ENCODE measurements at regions not wholly inside any gene's neighbourhood (a gene's known extent, or its start where the extent isn't known, plus 50 kb on each side); places are given as distances from the start of the nearest gene placed in this dataset.
"Not testable (repeated sequence)": the region's sequence is repeated elsewhere in the genome, so short reads cannot be mapped to it uniquely, and the experiment has no call there.

DNA sequence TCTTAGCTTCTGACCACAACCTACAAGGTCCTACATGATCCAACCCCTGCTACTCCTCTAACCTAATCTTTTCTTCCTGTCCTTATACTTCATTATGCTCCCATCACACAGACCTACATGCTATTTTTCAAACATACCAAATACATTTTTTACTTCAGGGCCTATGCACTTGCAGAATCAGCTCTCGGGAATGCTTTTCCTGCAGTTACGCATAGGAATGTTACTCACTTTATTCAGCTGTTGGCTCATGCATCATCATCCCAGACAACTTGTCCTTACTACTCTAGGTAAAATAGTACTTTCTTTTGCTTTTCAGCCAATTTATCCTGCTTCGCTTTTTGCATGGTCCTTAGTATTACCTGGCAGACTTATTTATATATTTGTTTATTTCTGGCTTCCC lies 105.6 kb downstream of the OXSM start:
- no peak for DNase-seq (ENCODE audit: low spot score)

DNA sequence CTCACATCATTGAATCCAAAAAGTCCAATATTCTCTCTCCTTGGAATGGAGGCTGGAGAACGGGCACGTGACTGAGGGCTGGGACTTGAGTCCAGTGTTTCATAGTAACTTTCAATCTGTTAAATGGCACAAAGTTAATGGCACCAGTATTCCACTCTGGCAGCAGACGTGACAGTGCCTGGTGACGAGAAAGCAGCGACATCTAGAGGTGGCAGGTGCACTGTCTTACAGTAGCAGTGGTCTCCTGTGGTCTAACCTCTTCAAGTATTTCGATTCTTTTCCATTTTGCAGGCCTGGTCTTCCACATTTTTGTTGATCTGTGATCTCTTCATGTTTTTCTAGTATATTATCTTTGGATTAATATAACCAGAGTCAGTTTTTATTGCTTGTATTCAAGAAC lies 107.1 kb downstream of the OXSM start:
- no peak for DNase-seq (ENCODE audit: low spot score)

DNA sequence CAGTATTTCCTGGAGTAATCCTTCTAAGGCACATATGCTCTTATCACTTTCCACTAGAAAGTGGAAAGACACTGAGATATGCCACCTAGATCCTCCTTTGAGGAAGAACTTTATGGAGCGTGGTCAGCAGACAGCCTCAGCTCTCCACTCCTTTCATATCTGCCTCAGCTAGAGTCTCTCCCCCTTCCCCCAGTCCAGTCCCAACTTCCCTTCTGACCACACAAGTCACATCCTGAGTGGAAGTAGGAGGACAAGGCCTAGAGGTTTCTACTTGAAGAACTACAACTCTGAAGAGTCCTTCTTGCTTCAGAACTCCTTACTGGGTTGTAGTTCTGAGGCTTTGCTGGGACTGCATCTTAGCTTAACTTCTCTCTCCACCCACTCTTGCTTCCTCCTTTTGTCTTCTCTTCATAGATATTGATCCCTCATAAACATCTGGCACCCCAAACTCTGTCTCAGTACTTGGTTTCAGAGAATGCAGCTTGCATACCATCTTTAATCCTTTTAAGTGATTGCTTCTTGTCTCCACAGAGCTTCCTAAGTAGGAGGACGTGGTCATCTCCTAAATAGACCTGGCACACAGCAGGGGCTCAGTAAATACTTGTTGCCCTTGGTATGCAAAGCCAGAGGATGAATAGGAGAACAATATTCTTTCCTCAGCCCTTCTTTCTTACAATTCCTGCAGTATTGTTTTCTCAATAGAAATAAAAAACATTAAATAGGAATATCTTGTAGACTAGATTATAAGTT lies 109.6 kb downstream of the OXSM start:
- DNase-seq (ENCODE audit: low spot score), result no peak

DNA sequence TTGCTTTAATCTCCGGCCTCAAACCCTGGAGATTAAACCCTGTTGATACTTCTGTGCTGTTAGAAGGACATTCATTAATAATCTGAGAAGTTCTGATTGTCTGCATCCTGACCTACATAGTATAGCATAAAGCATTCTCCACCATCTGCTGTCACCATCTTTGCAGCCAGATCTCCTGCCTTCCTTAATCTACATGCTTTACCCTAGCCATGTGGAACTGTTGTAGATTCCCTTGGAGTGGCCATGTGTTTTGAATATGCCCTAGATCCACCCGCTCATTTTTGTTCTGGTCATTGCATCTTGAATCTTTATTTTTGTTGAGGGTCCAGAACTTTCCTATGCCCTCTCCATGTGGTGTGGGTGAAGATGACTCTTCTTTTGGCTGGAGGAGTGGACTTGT lies 110.3 kb downstream of the OXSM start:
- no peak for DNase-seq (ENCODE audit: low spot score)

DNA sequence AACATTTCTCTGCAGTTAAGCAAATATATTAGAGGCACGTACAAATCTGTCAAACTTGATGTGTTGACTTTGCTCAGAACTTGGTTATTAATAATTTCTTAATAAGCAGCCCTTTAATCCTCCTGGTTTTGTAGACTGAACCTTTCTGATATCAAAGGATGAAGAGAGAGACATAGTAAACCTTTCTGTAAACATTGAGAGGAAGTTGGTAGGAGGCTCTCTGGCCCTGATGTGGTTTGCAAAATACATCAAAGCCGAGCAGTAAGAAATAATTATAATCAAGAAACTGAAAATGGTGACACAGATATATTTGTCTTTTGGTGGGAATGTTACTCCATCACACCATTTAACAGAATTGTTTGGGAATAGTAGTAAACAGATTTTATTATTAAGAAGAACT lies 111.9 kb downstream of the OXSM start:
- no peak for DNase-seq (ENCODE audit: low spot score)

DNA sequence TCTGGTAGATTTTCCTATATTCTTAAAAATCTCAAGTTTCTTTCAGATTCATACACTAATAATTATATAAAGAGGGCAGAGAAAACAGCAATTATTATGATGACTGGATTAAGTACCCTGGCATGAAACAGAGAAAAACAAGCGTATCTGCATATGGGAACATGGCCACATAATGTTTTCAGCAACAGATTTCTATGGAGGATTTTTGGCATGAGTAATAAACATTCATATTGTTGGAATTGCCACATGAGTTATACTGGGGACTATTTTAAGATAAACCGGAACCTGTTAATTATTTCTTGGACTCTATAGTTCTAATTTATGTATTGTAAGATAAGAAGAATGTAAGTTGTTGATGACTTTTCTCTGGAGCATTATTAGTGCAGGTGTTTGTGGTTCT lies 112.7 kb downstream of the OXSM start:
- DNase-seq (ENCODE audit: low spot score), result no peak

DNA sequence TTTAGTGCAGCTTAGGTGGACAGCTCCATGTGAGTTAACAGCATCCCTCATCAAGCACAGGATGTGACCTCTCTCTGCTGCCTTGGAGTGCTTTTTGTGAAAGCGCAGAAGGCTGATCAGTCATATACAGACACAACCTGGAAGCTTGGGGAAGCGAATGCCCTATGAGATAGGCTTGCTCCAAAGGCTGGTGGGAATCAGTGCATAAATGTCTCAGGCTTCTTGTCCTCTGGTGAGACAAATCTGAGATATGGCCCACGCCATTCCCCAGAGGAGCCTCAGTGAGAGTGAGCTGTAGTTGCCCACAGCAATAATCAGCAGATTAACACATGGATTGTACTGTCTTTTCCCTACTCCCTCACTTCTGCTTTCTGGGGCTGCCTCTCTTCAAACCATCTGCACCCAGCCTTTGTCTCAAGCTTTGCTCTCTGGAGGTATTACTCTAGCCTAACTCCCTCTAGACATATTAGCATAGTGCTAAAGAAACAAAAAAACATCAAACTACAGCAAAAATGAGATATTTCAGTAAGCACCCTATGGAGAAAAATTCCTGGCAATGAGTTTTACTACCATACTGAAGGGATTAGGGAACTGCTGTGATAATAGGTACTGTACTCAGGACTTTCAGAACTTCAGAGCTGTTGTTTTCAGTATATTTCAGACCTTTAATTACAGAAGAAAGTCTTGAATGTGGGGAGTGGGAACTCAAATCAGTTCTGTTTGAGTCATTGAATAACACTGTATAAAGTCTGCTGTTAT lies 113.7 kb downstream of the OXSM start:
- no peak for DNase-seq (ENCODE audit: low spot score)

DNA sequence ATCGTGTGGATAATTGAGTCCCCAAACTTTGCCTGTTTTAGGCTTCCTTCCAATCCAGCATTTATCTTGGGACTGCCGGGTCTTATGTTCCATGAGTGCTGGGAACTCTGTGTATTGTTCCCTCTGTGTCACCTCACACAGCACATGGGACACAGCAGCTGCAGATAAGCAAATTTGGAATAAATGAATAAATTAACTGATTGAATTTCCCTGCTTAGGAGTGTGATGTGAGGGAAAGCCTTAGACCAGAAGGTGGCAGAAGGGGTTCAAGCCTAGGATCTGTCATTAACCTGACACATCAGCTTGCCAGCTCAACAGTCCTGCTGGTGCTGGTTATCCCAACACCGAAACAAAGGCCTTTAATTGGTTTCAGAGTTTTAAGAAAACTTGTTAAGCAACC lies 114.3 kb downstream of the OXSM start:
- DNase-seq (ENCODE audit: low spot score), result no peak

DNA sequence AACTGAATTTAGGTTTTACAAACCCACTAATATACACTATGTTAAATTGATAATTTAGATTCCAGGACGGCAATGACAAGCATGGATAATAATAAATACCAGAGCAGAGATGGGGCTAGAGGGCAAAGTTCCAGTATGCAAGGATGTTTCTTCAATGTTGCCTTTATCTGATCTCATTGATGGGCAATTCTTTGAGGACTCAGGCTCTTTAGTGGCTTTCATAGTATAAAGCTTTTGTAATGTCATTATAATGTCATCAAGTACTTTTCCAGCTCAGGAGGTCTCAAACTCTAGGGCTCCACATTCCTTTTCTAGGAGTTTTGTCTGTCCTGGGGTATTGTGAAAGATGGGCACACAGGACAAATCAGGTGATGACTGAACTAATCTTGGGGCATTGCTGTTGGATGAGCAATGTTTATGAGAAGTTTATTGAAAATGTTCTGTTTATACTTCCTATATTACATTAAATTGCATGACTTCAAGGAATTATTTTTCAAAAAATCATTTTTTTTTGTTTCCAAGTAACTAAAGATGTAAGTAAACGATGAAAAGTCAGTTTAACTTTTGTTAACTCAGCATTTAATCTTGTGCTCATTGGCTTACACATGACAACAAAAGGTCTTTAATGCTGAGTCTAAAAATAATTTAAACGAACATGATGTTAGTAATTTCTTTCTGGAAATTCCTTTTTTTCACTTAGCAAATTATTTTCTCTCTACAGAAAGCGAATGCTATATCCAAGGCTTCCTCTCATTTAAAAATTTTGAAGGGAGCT lies 116.4 kb downstream of the OXSM start:
- no peak for DNase-seq (ENCODE audit: low spot score)

DNA sequence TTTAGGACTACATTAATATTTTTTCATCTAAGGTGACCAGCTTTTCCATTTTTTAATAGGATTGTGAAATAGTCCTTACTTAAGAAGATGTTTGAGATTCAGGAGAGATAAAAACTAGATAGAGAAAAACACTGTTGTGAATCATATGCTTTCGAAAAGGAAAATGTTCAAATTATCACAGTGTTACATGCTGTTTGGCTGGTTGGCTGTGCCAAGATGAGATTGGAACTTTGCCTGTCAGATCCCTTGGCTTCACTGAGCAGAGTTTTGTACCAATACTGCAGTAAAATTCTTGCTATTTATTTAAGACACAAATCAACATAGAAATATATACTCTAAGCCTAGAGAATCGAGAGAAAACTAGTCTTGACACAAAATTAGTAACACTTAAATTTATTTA lies 117.2 kb downstream of the OXSM start:
- no peak for DNase-seq (ENCODE audit: low spot score)

DNA sequence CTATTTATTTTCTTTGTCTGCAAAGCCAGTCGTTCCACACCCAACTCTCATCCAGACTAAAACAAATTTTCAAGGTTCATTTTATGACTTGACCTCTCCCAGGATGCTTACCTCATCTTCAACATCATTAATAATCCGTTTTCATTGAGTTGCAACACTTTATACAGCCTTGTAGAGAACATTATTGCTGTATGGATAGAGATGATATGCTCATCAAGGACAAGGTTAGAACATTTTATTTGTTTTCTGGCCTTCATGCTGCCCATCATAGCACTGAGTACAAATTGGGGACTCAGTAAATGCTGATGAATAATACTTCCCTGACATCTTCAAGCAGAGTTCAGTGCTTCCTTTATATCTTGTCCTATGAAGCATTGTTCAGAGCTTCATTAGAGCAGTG lies 120.2 kb downstream of the OXSM start:
- DNase-seq (ENCODE audit: low spot score), result no peak

DNA sequence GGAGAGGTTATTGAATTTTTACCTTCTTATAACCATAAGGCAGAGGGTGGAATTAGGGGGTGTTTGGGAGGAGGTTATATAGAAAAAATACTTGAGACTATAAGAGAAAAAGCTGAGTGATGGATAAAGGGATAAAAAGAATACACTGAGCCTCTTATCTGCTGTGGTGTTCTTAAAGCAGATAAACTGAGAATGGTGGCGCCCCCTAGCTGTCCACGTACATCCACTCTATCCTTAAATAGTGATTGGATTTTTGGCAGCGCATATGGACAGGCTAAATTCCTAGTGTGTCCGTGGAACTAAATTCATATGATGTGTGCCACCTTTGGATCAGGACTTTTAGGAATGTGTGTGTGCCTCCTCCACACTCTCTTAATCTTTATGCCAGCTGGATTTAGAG lies 121.1 kb downstream of the OXSM start:
- DNase-seq (ENCODE audit: low spot score), result no peak

DNA sequence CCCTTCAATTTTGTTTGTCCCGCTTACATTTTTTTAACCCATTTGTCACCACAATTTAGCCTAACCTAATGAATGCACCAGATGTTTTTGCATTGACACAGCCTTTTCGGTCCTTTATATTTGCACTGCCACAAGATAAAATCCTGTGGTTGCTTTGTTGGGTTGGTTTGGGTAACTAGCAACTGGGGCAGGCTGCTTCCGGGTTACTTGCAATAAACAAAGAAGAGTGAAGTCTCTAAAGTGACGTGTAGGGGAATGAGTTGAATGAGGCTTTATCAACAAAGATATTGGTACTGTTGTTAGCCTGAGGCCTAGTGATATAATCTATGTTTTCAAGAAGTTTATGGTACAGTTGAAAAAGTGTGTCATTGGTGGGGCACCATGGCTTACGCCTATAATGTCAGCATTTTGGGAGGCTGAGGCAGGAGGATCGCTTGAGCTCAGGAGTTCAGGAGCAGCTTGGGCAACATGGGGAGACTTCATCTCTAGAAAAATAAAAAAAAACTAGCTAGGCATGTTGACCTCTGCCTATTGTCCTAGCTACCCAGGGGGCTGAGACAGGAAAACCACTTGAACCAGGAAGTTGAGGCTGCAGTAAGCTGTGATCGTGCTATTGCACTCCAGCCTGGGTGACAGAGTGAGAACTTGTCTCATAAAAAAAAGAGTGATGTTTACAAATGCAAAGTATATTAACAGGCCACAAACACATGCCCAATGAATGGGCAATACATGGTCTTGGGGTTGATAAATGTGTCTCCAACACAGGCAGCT lies 121.8 kb downstream of the OXSM start:
- DNase-seq (ENCODE audit: low spot score), result no peak

DNA sequence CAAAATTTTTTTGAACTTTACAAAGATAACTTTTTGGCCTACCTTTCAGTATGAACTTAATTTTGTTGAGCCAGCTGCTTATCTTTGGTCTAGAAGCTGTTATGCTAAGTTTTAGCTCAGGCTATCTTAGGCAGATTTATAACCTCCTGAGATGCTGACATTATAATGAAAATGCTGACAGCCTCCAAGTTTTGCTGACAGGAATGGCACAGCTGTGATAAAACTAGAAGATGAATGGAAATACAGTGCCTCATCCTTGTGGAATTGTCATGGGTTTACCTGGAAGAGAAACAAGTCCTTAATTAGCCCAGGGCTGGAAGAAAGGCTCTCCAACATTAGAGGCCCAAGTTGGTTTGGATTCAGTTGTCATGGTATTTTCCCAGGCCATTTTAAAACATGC lies 123.3 kb downstream of the OXSM start:
- DNase-seq (ENCODE audit: low spot score), result no peak

DNA sequence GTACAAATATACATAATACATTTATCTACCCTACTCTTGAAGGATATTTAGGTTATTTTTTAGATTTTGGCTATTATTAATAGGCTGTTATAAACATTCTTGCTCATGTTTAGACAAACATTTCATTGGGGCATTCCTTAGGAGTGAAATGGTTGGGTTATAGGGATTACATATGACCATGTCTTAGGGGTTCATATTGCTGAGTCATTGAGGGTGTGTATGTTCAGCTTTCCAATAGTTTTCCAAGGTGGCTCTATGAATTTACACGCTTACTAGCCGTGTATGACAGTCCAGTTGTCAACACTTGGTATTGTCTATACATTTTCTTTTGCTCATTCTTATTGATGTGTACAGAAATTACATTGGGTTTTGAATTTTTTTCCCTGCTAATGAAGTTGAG lies 125.8 kb downstream of the OXSM start:
- no peak for DNase-seq (ENCODE audit: low spot score)

DNA sequence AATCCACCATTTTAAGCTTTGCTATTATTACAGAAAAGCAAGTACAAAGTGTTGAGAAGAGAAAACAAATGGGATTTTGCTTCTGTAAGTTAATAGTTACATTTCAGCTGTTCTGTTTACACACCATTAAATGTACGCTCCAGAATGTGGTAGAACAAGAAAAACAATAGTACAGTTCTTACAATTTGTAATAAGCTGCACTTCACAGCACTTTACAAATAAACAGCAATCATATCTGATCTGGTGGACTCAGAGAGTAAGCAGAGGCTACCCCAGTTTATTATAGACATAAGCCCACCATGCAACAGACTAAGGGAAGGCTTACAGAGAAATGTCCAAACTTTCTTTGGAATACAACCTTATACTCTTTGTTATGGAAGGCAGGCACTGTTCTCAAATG lies 126.4 kb downstream of the OXSM start:
- no peak for DNase-seq (ENCODE audit: low spot score)

DNA sequence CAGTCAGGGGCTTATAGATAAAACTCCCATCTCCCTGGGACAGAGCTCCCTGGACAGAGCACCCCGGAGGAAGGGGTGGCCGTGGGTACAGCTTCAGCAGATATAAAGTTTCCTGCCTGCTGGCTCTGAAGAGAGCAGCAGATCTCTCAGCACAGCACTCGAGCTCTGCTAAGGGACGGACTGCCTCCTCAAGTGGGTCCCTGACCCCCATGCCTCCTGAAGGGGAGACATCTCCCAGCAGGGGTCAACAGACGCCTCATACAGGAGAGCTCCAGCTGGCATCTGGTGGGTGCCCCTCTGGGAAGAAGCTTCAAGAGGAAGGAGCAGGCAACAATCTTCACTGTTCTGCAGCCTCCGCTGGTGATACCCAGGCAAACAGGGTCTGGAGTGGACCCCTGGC lies 142.1 kb downstream of the OXSM start:
- DNase-seq (ENCODE audit: low spot score), result not testable (repeated sequence)

DNA sequence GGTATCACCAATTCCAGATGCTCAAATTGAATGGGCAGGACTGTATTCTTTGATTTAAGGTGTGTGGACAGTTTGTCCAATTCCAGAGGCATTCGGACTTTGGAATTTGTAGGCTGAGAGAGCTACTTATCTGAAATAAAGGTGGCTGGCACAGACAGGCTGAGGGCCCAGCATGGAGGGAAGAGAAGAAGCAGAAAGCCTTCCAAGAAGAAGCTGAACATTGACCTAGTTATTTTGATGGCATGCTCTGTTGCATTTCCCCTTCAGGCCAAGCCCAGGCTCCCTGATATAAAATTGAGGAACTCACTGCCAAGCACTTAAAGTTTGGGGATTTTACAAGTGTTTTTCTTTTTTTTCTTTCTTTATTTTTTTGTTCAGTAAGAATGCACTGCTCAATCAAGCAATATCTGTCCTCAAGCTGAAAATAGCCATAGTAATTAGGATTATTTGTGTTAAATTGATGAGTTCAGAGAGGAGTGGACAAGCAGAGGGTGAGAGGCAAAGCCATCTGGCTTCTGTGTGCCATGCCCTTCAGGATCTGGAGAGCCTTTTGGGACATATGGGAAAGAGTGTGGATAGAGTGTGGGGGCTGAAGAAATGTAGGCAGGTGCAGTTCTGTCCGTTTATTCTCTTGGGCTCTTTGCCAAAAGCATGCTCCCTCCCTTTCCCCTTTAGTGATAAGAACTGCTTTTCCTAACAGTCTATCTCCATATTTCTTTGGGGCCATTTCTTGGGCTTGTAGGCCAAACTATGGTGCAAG lies 148.9 kb downstream of the OXSM start:
- no peak for DNase-seq (ENCODE audit: low spot score)

DNA sequence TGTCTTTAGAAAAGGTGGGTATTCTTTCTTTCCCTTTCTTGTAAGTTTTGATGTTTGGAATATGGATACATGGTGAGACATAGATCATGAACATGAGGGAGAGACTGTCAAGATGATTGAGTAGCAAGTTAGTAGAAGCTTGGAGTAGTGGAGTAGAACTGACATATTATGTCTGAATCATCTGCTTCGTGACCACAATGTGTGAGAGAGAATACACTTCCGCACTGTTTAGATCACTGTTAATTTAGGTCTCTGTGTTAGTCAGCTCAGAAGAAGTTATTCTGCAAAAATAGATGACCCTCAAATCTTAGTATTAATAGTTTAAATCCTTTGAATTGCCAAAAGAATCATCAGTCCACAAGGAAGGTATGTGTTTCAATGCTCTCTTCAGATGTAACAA lies 151.0 kb downstream of the OXSM start:
- DNase-seq (ENCODE audit: low spot score), result no peak

DNA sequence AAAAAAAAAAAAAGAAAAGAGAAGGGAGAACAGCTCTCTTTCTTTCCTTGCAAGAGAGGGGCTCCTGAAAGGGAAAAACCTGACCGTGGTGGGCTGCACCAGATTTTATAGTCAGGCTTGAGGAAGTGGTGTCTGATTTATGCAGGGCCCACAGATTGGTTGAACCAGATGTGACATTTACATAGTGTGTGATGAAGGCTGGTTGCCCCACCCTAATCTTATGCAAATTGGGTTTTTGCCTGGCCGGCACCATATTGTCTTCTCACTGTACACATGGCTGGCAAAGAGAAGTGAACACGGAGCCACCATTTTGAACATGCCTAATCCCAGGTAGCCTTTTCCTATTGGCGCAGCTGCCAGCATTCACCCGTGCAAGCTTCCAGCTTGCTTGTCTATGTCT lies 154.4 kb downstream of the OXSM start:
- DNase-seq (ENCODE audit: low spot score), result no peak

DNA sequence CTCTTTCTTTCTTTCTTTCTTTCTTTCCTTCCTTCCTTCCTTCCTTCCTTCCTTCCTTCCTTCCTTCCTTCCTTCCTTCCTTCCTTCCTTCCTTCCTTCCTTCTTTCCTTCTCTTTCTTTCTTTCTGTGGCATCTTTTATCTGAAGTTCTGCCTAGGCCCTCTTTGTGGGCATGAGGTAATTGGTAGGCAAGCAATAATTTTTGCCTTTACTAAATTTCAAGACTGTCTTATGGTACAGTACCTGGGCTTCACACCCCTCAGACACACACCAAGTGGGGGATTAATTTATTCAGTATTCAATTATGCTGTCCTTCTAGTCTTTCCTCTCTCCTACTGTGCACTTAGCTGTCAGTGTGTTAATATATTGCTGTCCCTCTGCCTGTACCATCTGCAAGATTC lies 155.5 kb downstream of the OXSM start:
- no peak for DNase-seq (ENCODE audit: low spot score)

DNA sequence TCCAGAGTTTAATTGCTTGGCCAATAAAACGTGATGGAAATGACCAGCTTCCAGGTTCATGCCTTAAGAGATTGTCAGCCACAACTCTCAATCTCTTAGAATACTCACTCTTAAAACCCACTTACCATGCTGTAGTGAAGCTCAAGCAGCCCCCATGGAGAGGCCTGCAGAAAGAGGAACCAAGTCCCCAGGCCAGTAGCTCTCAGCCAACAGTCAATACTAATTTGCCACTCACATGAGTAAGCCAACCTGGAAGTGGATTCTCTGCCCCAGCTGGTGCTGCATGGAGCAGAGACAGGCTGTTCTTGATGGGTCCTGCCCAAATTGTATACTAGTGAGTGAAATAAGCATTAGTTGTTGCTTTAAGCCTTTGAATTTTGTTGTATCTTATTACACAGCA lies 155.9 kb downstream of the OXSM start:
- DNase-seq (ENCODE audit: low spot score), result no peak
